Activated CD4-positive, alpha-beta memory T cell treated with anti-CD3 and anti-CD28 coated beads, Interleukin-2, amount 10 ng/mL, durations not matched to agents 7 days and 5 days (primary cell): ENCODE measurements at regions not wholly inside any gene's neighbourhood (a gene's known extent, or its start where the extent isn't known, plus 50 kb on each side); places are given as distances from the start of the nearest gene placed in this dataset.
"Not testable (repeated sequence)": the region's sequence is repeated elsewhere in the genome, so short reads cannot be mapped to it uniquely, and the experiment has no call there.

Source experiments
- CTCF ChIA-PET: fragments of 350-600 bp; sonication (Branson Sonifier 250); formaldehyde crosslinking; loops from one replicate; lab custom pipeline; 2021; ENCODE audit warnings: antibody characterized with exemption, inconsistent platforms; lab: Charles Lee
- POLR2A ChIA-PET: fragments of 350-600 bp; sonication (Branson Sonifier 250); formaldehyde crosslinking; loops from one replicate; lab custom pipeline; 2021; ENCODE audit warnings: antibody characterized with exemption; lab: Charles Lee
- DNase-seq: peaks from one replicate; pipeline ENCODE4 v3.0.0-alpha.2; 2020
- H3K27ac Mint-ChIP-seq: one replicate; pipeline ENCODE4 v1.8.0; 2021; ENCODE audit warnings: mild to moderate bottlenecking, mixed read lengths
- H3K27me3 Mint-ChIP-seq: one replicate; pipeline ENCODE4 v1.8.0; 2021; ENCODE audit warnings: mixed read lengths
- H3K36me3 Mint-ChIP-seq: one replicate; pipeline ENCODE4 v1.8.0; 2021; ENCODE audit warnings: low read depth, mixed read lengths
- H3K4me1 Mint-ChIP-seq: one replicate; pipeline ENCODE4 v1.8.0; 2021; ENCODE audit warnings: mixed read lengths
- H3K4me3 Mint-ChIP-seq: one replicate; pipeline ENCODE4 v1.8.0; 2021; ENCODE audit warnings: mild to moderate bottlenecking, mixed read lengths
- H3K9me3 Mint-ChIP-seq: one replicate; pipeline ENCODE4 v1.8.0; 2021; ENCODE audit warnings: mixed read lengths

DNA sequence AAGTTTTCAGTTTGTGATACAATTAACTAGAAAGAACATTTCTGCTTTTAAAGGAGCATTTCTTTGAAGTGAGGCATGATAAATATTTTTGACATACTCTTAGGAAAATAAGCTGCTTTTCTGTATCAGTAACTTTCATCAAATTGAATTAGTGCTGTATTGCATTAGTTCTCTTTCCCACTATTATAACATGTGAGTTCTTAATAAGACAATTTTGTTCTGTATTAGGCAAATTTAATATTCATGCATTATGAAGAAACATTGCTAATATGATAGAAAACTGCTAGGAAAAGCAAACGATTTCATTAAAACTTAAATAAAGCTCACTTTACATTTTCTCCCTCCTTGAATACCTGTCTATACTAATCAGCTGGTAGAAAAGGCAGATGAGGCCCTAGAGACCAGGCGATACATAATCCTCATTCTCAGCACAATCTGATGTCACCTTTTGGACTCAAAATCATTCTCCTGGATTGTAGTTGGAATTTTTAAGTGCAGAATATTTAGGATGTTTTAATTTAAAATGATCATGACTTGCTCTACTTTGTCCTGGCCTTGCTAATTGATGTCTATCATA, 1636.8 kb downstream of the PCDH9 start:
- H3K27ac Mint-ChIP-seq: no peak overlapping the region
- no peak for DNase-seq
- no peaks in the 10 kb centered on the region for H3K36me3 Mint-ChIP-seq
- no peaks in the 10 kb centered on the region for H3K4me1 Mint-ChIP-seq
- CTCF ChIA-PET: no interaction called here
- H3K27me3 Mint-ChIP-seq: no peaks in the 10 kb centered on the region
- POLR2A ChIA-PET: no interaction called here
- peaks cover 2% of the 10 kb centered on the region for H3K9me3 Mint-ChIP-seq
- H3K4me3 Mint-ChIP-seq: no peak overlapping the region

DNA sequence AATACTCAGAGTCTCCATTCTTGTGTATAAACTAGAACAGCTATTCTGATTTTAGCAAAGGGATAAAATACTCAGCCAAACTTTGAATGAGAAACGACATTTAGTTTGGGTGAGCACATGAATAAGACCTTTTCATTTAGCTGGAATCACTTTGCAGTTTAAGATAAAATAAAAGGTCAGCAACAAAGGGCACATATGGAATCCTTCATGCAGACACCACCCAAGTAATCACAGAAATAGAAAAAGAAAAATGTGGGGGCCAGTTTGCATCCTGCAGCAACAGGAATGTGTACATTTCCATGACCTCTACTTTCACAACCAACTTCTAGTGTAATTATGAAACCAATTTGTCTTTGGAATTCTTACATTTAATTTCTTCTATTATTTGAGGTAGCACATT, 1637.4 kb downstream of the PCDH9 start:
- DNase-seq: no peak
- peaks cover 8% of the 10 kb centered on the region for H3K9me3 Mint-ChIP-seq
- CTCF ChIA-PET: no interaction called here
- H3K27ac Mint-ChIP-seq: no peak overlapping the region
- no peaks in the 10 kb centered on the region for H3K4me1 Mint-ChIP-seq
- no peaks in the 10 kb centered on the region for H3K27me3 Mint-ChIP-seq
- no peak overlapping the region for H3K4me3 Mint-ChIP-seq
- H3K36me3 Mint-ChIP-seq: no peaks in the 10 kb centered on the region
- POLR2A ChIA-PET: no interaction called here

DNA sequence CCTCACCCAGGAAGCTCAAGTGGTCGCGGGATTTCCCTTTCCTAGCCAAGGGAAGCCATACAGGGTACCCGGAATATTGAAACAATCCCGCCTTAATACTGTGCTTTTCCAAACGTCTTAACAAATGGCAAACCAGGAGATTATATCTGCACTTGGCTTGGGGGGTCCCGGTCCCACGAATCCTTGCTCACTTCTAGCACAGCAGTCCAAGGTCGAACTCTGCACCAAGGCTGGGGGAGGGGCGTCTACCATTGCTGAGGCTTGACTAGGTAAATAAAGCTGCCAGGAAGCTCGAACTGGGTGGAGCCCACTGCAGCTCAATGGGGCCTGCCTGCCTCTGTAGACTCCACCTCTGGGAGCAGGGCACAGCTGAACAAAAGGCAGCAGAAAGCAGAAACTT, 1644.8 kb downstream of the PCDH9 start:
- no peaks in the 10 kb centered on the region for H3K36me3 Mint-ChIP-seq
- H3K9me3 Mint-ChIP-seq: peaks cover 20% of the 10 kb centered on the region
- no peak for DNase-seq
- no peaks in the 10 kb centered on the region for H3K4me1 Mint-ChIP-seq
- H3K27ac Mint-ChIP-seq: no peak overlapping the region
- ChIA-PET CTCF (no interaction called here), POLR2A (no interaction called here)
- H3K27me3 Mint-ChIP-seq: no peaks in the 10 kb centered on the region
- H3K4me3 Mint-ChIP-seq: no peak overlapping the region

DNA sequence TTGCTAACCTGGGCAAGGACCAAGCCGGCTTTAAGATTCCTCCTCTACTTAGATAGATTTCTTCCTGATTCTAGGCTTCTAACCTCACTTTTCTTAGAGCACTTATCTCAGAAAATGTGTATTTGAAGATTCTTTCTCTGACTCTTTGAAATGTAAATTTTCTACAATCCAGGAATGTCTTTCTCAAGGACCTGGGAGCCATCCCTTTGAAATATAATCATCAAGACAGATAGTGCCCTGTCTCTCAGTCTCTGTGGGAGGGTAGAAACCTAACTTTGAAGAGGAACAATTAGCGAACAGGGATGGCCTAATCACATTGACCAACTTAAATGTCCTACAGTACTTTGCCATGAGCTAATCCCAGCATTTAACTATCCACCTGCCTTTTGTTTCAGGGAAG, 1646.0 kb downstream of the PCDH9 start:
- ChIA-PET POLR2A (no interaction called here), CTCF (no interaction called here)
- Mint-ChIP-seq H3K4me3 (no peak overlapping the region), H3K9me3 (peaks cover 20% of the 10 kb centered on the region), H3K27me3 (no peaks in the 10 kb centered on the region), H3K4me1 (no peaks in the 10 kb centered on the region), H3K27ac (no peak overlapping the region), H3K36me3 (no peaks in the 10 kb centered on the region)
- no peak for DNase-seq

DNA sequence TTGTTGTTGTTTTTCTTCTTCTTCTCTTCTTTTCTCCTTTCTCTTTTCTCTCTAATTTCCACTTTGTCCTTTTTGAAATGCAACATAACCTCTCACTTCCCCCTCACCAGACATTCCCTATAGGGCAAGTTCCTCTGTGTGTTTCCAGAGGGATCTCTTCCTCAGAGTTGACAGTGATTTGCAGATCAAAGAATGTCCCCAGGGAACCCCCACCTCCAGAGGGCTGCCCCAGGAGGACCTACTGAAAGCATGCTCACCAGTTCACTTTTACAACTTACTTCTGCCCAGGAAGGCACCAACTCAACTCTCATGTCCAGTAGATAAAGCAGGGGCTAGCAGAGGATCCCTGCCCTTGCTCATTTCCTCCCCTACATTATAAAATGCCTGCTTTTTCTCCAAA, 1648.0 kb downstream of the PCDH9 start:
- H3K4me3 Mint-ChIP-seq: no peak overlapping the region
- H3K36me3 Mint-ChIP-seq: no peaks in the 10 kb centered on the region
- H3K27me3 Mint-ChIP-seq: no peaks in the 10 kb centered on the region
- no peak for DNase-seq
- H3K9me3 Mint-ChIP-seq: peaks cover 11% of the 10 kb centered on the region
- ChIA-PET CTCF (no interaction called here), POLR2A (no interaction called here)
- H3K27ac Mint-ChIP-seq: no peak overlapping the region
- H3K4me1 Mint-ChIP-seq: no peaks in the 10 kb centered on the region

DNA sequence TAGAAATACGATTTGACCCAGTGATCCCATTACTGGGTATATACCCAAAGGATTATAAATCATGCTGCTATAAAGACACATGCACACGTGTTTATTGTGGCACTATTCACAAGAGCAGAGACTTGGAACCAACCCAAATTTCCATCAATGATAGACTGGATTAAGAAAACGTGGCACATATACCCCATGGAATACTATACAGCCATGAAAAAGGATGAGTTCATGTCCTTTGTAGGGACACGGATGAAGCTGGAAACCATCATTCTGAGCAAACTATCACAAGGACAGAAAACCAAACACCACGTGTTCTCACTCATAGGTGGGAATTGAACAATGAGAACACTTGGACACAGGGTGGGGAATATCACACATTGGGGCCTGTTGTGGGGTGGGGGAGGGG, 1665.6 kb downstream of the PCDH9 start:
- H3K27ac Mint-ChIP-seq, H3K27me3 Mint-ChIP-seq, DNase-seq, H3K36me3 Mint-ChIP-seq, CTCF ChIA-PET, H3K4me1 Mint-ChIP-seq, POLR2A ChIA-PET, H3K9me3 Mint-ChIP-seq, H3K4me3 Mint-ChIP-seq: not testable (repeated sequence)

DNA sequence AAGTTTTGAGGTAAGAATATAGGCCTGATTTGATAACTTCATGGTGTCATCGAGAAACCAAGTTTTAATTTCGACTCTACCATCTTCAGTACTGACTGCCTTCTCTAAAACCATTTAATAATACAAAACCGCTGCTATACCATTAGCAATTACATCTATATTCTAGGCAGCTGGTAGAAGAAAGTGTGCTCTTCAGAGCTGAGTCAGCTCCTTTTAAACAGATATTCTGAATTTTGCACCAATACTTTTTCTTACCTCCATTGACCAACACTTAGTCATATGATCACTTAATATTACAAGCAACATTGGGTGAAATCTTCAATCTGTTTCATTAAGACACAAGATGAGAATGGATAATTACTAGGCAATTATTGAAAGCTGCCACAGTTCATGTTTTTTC, 1667.8 kb downstream of the PCDH9 start:
- no peaks in the 10 kb centered on the region for H3K36me3 Mint-ChIP-seq
- H3K27me3 Mint-ChIP-seq: no peaks in the 10 kb centered on the region
- peaks cover 8% of the 10 kb centered on the region for H3K9me3 Mint-ChIP-seq
- DNase-seq: no peak
- H3K27ac Mint-ChIP-seq: no peak overlapping the region
- ChIA-PET POLR2A (interaction anchor here (0.5 kb wide), 1 partner anchor 12 kb away, joined by 3 read pairs; no protein-coding TSS in a partner anchor), CTCF (no interaction called here)
- H3K4me3 Mint-ChIP-seq: no peak overlapping the region
- no peaks in the 10 kb centered on the region for H3K4me1 Mint-ChIP-seq

DNA sequence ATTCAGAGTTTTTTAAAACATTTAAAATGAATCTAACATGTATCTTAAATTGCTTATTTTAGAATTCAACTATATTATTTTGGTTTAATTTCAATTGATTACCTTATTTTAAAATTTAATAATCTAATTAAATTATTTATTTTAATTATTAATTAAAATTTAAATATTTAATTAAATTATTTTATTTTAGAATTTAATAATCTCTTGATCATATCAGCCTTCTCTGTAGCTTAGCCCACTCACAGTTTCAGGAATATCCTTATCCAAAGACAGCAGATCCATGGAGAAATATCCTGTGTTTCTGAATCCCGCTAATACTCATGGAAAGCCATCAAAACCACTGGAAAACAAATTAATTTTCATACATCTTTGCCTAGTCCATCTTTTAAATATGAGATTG, 1669.2 kb downstream of the PCDH9 start:
- ChIA-PET CTCF (no interaction called here), POLR2A (no interaction called here)
- no peaks in the 10 kb centered on the region for H3K36me3 Mint-ChIP-seq
- H3K4me3 Mint-ChIP-seq: no peak overlapping the region
- peaks cover 8% of the 10 kb centered on the region for H3K9me3 Mint-ChIP-seq
- H3K27me3 Mint-ChIP-seq: no peaks in the 10 kb centered on the region
- no peak for DNase-seq
- no peak overlapping the region for H3K27ac Mint-ChIP-seq
- no peaks in the 10 kb centered on the region for H3K4me1 Mint-ChIP-seq

DNA sequence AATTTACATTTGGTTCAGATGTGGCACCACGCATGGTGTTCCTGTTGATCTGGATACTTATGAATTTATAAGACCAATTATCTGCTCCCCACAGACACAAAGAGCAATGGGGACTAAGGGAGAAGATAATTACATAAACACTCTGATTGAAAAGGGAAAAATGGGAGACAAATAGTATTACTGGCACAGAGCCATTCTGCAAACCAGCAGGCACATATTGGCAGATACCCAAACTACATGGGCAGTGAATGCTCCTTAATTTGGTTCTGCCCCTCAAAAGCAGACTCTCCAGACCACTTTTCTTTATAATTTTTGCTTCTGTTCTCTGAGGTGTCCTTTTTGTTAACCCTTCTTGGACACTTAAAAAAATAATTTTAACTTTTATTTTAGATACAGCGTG, 1674.2 kb downstream of the PCDH9 start:
- no peaks in the 10 kb centered on the region for H3K36me3 Mint-ChIP-seq
- no peak for DNase-seq
- H3K4me1 Mint-ChIP-seq: no peaks in the 10 kb centered on the region
- POLR2A ChIA-PET: no interaction called here
- CTCF ChIA-PET: no interaction called here
- H3K27me3 Mint-ChIP-seq: no peaks in the 10 kb centered on the region
- H3K27ac Mint-ChIP-seq: no peak overlapping the region
- peaks cover 5% of the 10 kb centered on the region for H3K9me3 Mint-ChIP-seq
- no peak overlapping the region for H3K4me3 Mint-ChIP-seq

DNA sequence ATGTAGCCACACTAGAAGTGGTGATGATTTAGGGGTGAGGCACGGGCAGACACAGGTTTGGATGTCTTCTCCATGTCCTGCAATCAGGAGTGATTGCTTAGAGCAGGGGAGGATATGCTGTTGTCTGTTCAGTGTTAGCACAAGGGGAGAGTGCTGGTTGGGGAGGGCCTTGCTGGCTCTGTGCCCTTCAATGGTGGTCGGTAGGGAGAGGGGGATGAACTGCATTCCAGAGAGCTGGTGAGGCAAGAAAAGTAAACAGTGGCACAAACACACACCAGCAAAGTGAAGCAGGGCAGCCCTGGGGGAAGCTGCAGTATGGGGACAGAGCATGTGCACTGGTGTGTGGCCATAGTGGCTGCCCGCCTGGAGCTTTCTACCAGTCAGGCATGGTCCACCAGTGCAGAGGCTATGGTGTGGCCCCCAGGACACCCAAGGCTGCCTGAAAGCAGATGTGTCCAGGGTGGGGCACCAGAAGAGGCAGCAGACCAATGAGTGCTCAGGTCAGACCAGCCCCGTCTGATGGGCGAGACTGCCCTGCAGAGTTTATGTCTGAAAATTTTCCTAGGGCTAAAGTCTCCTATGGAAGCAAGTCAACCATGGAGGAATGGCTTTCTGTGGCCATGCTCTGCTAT, 1676.9 kb downstream of the PCDH9 start:
- POLR2A ChIA-PET: no interaction called here
- CTCF ChIA-PET: no interaction called here

DNA sequence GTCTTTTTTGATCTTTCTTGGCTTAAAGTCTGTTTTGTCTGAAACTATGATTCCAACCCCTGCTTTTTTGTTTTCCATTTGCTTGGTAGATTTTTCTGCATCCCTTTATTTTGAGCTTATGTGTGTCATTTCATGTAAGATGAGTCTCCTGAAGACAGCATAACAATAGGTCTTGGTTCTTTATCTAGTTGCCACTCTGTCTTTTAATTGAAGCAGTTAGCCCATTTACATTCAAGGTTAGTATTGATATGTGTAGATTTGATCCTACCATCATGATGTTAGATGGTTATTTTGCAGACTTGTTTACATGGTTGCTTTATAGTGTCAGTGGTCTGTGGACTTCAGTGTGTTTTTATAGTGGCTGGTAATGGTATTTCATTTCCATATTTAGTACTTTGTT, 1678.9 kb downstream of the PCDH9 start:
- Mint-ChIP-seq H3K27me3 (no peaks in the 10 kb centered on the region), H3K9me3 (peaks cover 5% of the 10 kb centered on the region), H3K4me3 (no peak overlapping the region), H3K36me3 (no peaks in the 10 kb centered on the region), H3K27ac (no peak overlapping the region), H3K4me1 (no peaks in the 10 kb centered on the region)
- POLR2A ChIA-PET: no interaction called here
- DNase-seq: no peak
- CTCF ChIA-PET: no interaction called here

More for the DNA sequence above, 1676.9 kb downstream of the PCDH9 start:
- no peaks in the 10 kb centered on the region for H3K27me3 Mint-ChIP-seq
- no peaks in the 10 kb centered on the region for H3K4me1 Mint-ChIP-seq
- no peaks in the 10 kb centered on the region for H3K36me3 Mint-ChIP-seq
- no peak for DNase-seq
- H3K27ac Mint-ChIP-seq: no peak overlapping the region
- H3K9me3 Mint-ChIP-seq: peaks cover 8% of the 10 kb centered on the region
- H3K4me3 Mint-ChIP-seq: no peak overlapping the region

DNA sequence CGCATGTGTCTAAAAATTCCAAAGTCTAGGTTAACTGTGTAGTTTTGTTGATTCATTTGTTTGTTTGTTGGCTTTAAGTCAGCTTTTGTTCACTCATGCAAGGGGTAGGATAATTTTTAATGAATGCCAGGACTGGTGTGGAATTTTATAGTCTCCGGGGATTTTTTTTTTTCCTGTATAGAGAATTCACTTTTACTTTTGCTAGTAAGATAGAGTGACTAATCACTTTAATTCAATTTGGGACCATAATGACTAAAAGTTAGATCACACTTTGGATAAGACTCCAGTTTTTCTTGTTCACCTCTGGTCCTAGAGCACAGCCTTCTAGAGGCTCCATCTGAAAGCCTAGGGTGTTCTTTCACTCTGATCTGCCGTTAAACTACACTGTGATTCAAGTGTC, 1690.0 kb downstream of the PCDH9 start:
- Mint-ChIP-seq H3K4me3 (no peak overlapping the region), H3K36me3 (no peaks in the 10 kb centered on the region), H3K27ac (no peak overlapping the region), H3K27me3 (no peaks in the 10 kb centered on the region), H3K9me3 (peaks cover 10% of the 10 kb centered on the region), H3K4me1 (no peaks in the 10 kb centered on the region)
- DNase-seq: no peak
- CTCF ChIA-PET: no interaction called here
- POLR2A ChIA-PET: no interaction called here

DNA sequence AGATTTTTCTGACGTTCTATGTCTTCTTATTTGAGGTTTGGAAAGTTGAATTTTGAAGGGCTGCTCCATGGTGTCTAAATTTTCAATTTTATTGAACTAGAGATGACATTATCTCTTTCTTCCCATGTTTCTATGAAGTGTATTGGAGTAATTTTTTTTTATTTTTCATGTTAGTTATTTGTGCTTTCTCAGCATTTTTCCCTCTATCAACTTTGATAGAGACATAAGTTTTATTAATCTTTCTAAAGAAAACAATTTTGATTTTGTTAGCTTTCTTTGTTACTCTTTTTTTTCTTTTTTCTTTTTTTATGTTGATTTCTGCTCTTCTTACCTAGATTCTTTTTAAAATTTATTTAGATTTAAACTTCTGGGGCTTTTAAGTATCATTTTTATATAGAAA, 1694.8 kb downstream of the PCDH9 start:
- ChIA-PET CTCF (no interaction called here), POLR2A (no interaction called here)
- no peaks in the 10 kb centered on the region for H3K27me3 Mint-ChIP-seq
- H3K4me1 Mint-ChIP-seq: no peaks in the 10 kb centered on the region
- no peak overlapping the region for H3K27ac Mint-ChIP-seq
- no peaks in the 10 kb centered on the region for H3K36me3 Mint-ChIP-seq
- DNase-seq: no peak
- H3K9me3 Mint-ChIP-seq: peaks cover 6% of the 10 kb centered on the region
- no peak overlapping the region for H3K4me3 Mint-ChIP-seq

DNA sequence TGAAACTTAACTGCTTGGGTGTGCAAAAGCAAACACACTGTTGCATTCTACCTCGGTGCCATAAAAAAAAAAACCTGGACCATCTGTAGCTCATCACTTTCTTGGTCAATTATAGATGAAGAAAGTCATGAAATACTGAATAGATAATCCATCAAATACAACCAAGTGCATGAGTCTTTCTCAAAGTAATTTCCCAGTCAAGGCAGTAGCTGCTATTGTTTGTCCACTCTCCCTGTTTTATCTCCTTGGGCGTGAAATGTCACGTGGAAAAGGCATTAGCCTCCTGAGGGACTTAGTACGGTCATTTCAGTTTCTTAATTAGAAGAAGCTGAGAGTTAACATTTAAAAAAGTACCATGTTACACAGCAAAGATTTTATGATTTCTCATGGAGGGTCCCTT, 1697.9 kb downstream of the PCDH9 start:
- no peaks in the 10 kb centered on the region for H3K27me3 Mint-ChIP-seq
- H3K4me1 Mint-ChIP-seq: no peaks in the 10 kb centered on the region
- no peak overlapping the region for H3K27ac Mint-ChIP-seq
- no peak for DNase-seq
- ChIA-PET CTCF (no interaction called here), POLR2A (no interaction called here)
- no peak overlapping the region for H3K4me3 Mint-ChIP-seq
- peaks cover 5% of the 10 kb centered on the region for H3K9me3 Mint-ChIP-seq
- no peaks in the 10 kb centered on the region for H3K36me3 Mint-ChIP-seq
